GM19395 (cell line): ENCODE measurements at regions not wholly inside any gene's neighbourhood (a gene's known extent, or its start where the extent isn't known, plus 50 kb on each side); places are given as distances from the start of the nearest gene placed in this dataset.
"Not testable (repeated sequence)": the region's sequence is repeated elsewhere in the genome, so short reads cannot be mapped to it uniquely, and the experiment has no call there.

Experiments
- ATAC-seq: cut with Tn5 transposase; IDR thresholded peaks from one replicate; pipeline ENCODE4 v1.9.1; 2021; ENCODE audit warnings: mild to moderate bottlenecking, moderate library complexity; ENCODE audit not compliant: unreplicated experiment

- no peak for ATAC-seq
Measured at GRCh38 chr12:19896534-19896933, 457.2 kb downstream of the AEBP2 start.

GRCh38 chr12:19897900-19898408 lies 458.7 kb downstream of the AEBP2 start:
- no peak for ATAC-seq

- ATAC-seq = no peak
Measured at GRCh38 chr12:19901841-19902240, 462.5 kb downstream of the AEBP2 start.

GRCh38 chr12:19904819-19905218 lies 463.5 kb upstream of the PDE3A start:
- no peak for ATAC-seq

- ATAC-seq = no peak
Measured at GRCh38 chr12:19908830-19909229, 459.5 kb upstream of the PDE3A start.

GRCh38 chr12:19909418-19909817 lies 458.9 kb upstream of the PDE3A start:
- ATAC-seq = no peak

- no peak for ATAC-seq
Measured at GRCh38 chr12:19910681-19911080, 457.7 kb upstream of the PDE3A start.

- ATAC-seq = no peak
Measured at GRCh38 chr12:19912991-19913390, 455.3 kb upstream of the PDE3A start.

GRCh38 chr12:19915392-19916195 lies 452.7 kb upstream of the PDE3A start:
- ATAC-seq = no peak

- no peak for ATAC-seq
Measured at GRCh38 chr12:19916196-19916753, 452.1 kb upstream of the PDE3A start.

GRCh38 chr12:19916974-19917373 lies 451.4 kb upstream of the PDE3A start:
- ATAC-seq = no peak

GRCh38 chr12:19921716-19922115 lies 446.6 kb upstream of the PDE3A start:
- ATAC-seq = not testable (repeated sequence)

GRCh38 chr12:19922717-19923116 lies 445.6 kb upstream of the PDE3A start:
- no peak for ATAC-seq

- ATAC-seq = no peak
Measured at GRCh38 chr12:19924360-19924759, 444.0 kb upstream of the PDE3A start.

- no peak for ATAC-seq
Measured at GRCh38 chr12:19925841-19926240, 442.5 kb upstream of the PDE3A start.

- ATAC-seq = no peak
Measured at GRCh38 chr12:19926266-19926665, 442.1 kb upstream of the PDE3A start.

- ATAC-seq = no peak
Measured at GRCh38 chr12:19927661-19928060, 440.7 kb upstream of the PDE3A start.

GRCh38 chr12:19932413-19932812 lies 435.9 kb upstream of the PDE3A start:
- ATAC-seq = no peak

GRCh38 chr12:19933924-19934323 lies 434.4 kb upstream of the PDE3A start:
- no peak for ATAC-seq

GRCh38 chr12:19937161-19937560 lies 431.2 kb upstream of the PDE3A start:
- ATAC-seq = no peak

GRCh38 chr12:19938031-19938430 lies 430.3 kb upstream of the PDE3A start:
- no peak for ATAC-seq

GRCh38 chr12:19938491-19938890 lies 429.8 kb upstream of the PDE3A start:
- ATAC-seq = no peak
